ENCODE measurements at regions not wholly inside any gene's neighbourhood (a gene's known extent, or its start where the extent isn't known, plus 50 kb on each side); places are given as distances from the start of the nearest gene placed in this dataset.
"Not testable (repeated sequence)": the region's sequence is repeated elsewhere in the genome, so short reads cannot be mapped to it uniquely, and the experiment has no call there.

GRCh38 chr5:54398191-54398590 lies 57.3 kb upstream of the HSPB3 start:
- Mint-ChIP-seq H3K27ac (ENCODE audit: unreplicated experiment) (no peak overlapping the region), H3K36me3 (ENCODE audit: insufficient read depth, unreplicated experiment) (no peaks in the 10 kb centered on the region), H3K4me3 (ENCODE audit: low read depth, unreplicated experiment) (no peak overlapping the region), H3K27me3 (ENCODE audit: unreplicated experiment) (peaks cover 8% of the 10 kb centered on the region), H3K4me1 (ENCODE audit: low read depth, unreplicated experiment) (no peaks in the 10 kb centered on the region), H3K9me3 (ENCODE audit: low read depth, unreplicated experiment) (no peaks in the 10 kb centered on the region)
- intact Hi-C loops (cut with micrococcal nuclease; ENCODE audit: unreplicated experiment), result no loop called here
- CTCF ChIA-PET, result no interaction called here
- TF ChIP-seq CTCF (IDR thresholded peaks at IDR 0.05; ENCODE audit: unreplicated experiment), result no peak
- no TSS peak for BruUV-seq (replicated peaks)
- no peak for DNase-seq

GRCh38 chr5:54397420-54397819 lies 58.1 kb upstream of the HSPB3 start:
- DNase-seq, result no peak
- intact Hi-C loops (cut with micrococcal nuclease; ENCODE audit: unreplicated experiment), result no loop called here
- Mint-ChIP-seq H3K36me3 (ENCODE audit: insufficient read depth, unreplicated experiment) (no peaks in the 10 kb centered on the region), H3K27me3 (ENCODE audit: unreplicated experiment) (no peaks in the 10 kb centered on the region), H3K27ac (ENCODE audit: unreplicated experiment) (no peak overlapping the region), H3K4me3 (ENCODE audit: low read depth, unreplicated experiment) (no peak overlapping the region), H3K4me1 (ENCODE audit: low read depth, unreplicated experiment) (no peaks in the 10 kb centered on the region), H3K9me3 (ENCODE audit: low read depth, unreplicated experiment) (no peaks in the 10 kb centered on the region)
- BruUV-seq (replicated peaks), result no TSS peak
- TF ChIP-seq CTCF (IDR thresholded peaks at IDR 0.05; ENCODE audit: unreplicated experiment), result no peak
- CTCF ChIA-PET, result no interaction called here

- CTCF ChIA-PET; H3K27ac Mint-ChIP-seq (ENCODE audit: unreplicated experiment); H3K27me3 Mint-ChIP-seq (ENCODE audit: unreplicated experiment); H3K4me3 Mint-ChIP-seq (ENCODE audit: low read depth, unreplicated experiment); BruUV-seq (replicated peaks); intact Hi-C loops (cut with micrococcal nuclease; ENCODE audit: unreplicated experiment); H3K36me3 Mint-ChIP-seq (ENCODE audit: insufficient read depth, unreplicated experiment); H3K4me1 Mint-ChIP-seq (ENCODE audit: low read depth, unreplicated experiment); H3K9me3 Mint-ChIP-seq (ENCODE audit: low read depth, unreplicated experiment); DNase-seq: not testable (repeated sequence)
Observed at GRCh38 chr5:54393007-54393406, 62.5 kb upstream of the HSPB3 start.

GRCh38 chr5:54390539-54391031 lies 64.9 kb upstream of the HSPB3 start:
- BruUV-seq (replicated peaks), result no TSS peak
- Mint-ChIP-seq H3K4me3 (ENCODE audit: low read depth, unreplicated experiment) (no peak overlapping the region), H3K27ac (ENCODE audit: unreplicated experiment) (no peak overlapping the region), H3K27me3 (ENCODE audit: unreplicated experiment) (no peaks in the 10 kb centered on the region), H3K4me1 (ENCODE audit: low read depth, unreplicated experiment) (no peaks in the 10 kb centered on the region), H3K9me3 (ENCODE audit: low read depth, unreplicated experiment) (no peaks in the 10 kb centered on the region), H3K36me3 (ENCODE audit: insufficient read depth, unreplicated experiment) (no peaks in the 10 kb centered on the region)
- intact Hi-C loops (cut with micrococcal nuclease; ENCODE audit: unreplicated experiment), result no loop called here
- TF ChIP-seq CTCF (IDR thresholded peaks at IDR 0.05; ENCODE audit: unreplicated experiment), result no peak
- CTCF ChIA-PET, result no interaction called here
- DNase-seq, result no peak

- no peaks in the 10 kb centered on the region for H3K4me1 Mint-ChIP-seq (ENCODE audit: low read depth, unreplicated experiment)
- H3K9me3 Mint-ChIP-seq (ENCODE audit: low read depth, unreplicated experiment), result no peaks in the 10 kb centered on the region
- TF ChIP-seq CTCF (IDR thresholded peaks at IDR 0.05; ENCODE audit: unreplicated experiment), result no peak
- H3K36me3 Mint-ChIP-seq (ENCODE audit: insufficient read depth, unreplicated experiment), result no peaks in the 10 kb centered on the region
- CTCF ChIA-PET, result interaction anchor here (0.6 kb wide), 1 partner anchor 144 kb away, joined by 4 read pairs; no protein-coding TSS in a partner anchor
- intact Hi-C loops (cut with micrococcal nuclease; ENCODE audit: unreplicated experiment), result no loop called here
- no peaks in the 10 kb centered on the region for H3K27me3 Mint-ChIP-seq (ENCODE audit: unreplicated experiment)
- no TSS peak for BruUV-seq (replicated peaks)
- DNase-seq, result peak; percentile 63
- H3K4me3 Mint-ChIP-seq (ENCODE audit: low read depth, unreplicated experiment), result no peak overlapping the region
- no peak overlapping the region for H3K27ac Mint-ChIP-seq (ENCODE audit: unreplicated experiment)
Observed at GRCh38 chr5:54390015-54390414, 65.5 kb upstream of the HSPB3 start.

- H3K27me3 Mint-ChIP-seq (ENCODE audit: unreplicated experiment); intact Hi-C loops (cut with micrococcal nuclease; ENCODE audit: unreplicated experiment); H3K27ac Mint-ChIP-seq (ENCODE audit: unreplicated experiment); H3K36me3 Mint-ChIP-seq (ENCODE audit: insufficient read depth, unreplicated experiment); H3K4me3 Mint-ChIP-seq (ENCODE audit: low read depth, unreplicated experiment); H3K4me1 Mint-ChIP-seq (ENCODE audit: low read depth, unreplicated experiment); BruUV-seq (replicated peaks); DNase-seq; H3K9me3 Mint-ChIP-seq (ENCODE audit: low read depth, unreplicated experiment): not testable (repeated sequence)
- CTCF ChIA-PET, result interaction anchor here (0.6 kb wide), 1 partner anchor 145 kb away, joined by 4 read pairs; no protein-coding TSS in a partner anchor
Observed at GRCh38 chr5:54389399-54389798, 66.1 kb upstream of the HSPB3 start.
